Ecto neural progenitor cell (in vitro differentiated cells): ENCODE measurements at regions not wholly inside any gene's neighbourhood (a gene's known extent, or its start where the extent isn't known, plus 50 kb on each side); places are given as distances from the start of the nearest gene placed in this dataset.

Experiments used
- DNase-seq: peaks from one replicate; pipeline ENCODE4 v3.0.0-alpha.2; 2018; ENCODE audit warnings: low spot score

DNA sequence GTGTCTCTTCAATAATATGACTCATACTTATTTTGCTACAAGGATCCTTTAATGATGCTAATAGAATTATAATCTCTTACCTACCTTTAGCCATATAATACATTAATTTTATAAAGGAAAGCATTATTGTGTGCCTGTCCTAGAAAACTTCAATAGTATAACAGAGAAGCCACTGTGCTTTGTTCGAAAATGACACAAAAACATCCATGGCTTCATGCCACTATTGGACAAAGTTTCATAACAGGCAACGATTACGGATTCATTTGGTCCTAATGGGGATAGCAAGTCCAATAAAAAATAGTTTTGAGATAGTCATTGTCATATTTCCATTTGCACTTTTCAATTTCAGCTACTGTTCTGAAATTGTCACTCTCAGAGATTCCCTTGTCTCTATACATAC is 52.5 kb upstream of the CCDC150 start:
- no peak for DNase-seq

DNA sequence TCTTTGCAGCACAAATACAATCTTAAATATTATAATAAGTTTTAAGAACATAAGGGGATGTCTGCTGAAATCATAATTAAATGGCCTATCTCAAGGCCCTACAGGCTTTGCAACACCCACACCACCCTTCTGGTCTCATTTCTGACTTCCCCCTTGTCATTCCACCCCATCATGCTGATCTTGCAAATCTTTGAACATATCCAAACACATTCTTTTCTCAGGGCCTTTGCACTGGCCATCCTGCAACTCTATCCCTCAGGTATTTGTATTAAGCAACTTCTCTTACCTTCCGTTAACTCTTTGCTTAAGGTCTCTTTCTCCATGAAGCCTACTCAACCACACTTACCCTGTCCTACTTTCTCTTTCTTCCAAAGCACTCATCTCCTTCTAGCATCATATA is 51.8 kb upstream of the CCDC150 start:
- DNase-seq = no peak

DNA sequence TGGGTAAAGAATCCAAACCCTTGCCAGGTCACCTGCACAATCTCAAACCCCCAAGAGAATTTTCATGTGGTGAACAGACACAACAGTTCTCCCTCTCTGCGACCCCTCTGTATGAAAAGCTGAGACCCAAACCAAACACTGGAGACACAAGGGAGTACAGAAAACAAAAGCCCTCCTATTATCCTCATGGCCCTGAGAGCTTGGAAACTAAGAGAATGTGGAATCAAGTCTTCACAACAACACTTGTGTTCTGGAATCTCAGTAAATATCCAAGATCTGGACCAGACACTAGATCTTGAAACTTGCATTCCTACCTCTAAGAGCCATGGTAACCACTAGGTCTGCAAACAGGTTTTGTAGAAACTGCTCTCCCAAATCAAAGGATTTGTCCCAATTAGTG is 50.1 kb upstream of the CCDC150 start:
- no peak for DNase-seq
